OCI-LY3 (cell line): ENCODE measurements at regions not wholly inside any gene's neighbourhood (a gene's known extent, or its start where the extent isn't known, plus 50 kb on each side); places are given as distances from the start of the nearest gene placed in this dataset.

ENCODE experiments used
- CTCF ChIP-seq: fragments of 200-600, 300-600 bp; sonication (generic); IDR thresholded peaks from 2 replicates; pipeline ENCODE4 v1.5.1; 2014; ENCODE audit warnings: antibody characterized with exemption, low read length, low read depth
- EZH2phosphoT487 ChIP-seq: fragments of 200-600 bp; shearing (Covaris generic); IDR thresholded peaks from 2 replicates; pipeline ENCODE4 v1.6.1; 2018; ENCODE audit warnings: antibody characterized with exemption, mixed run types, low read depth

GRCh38 chr5:174273325-174273724, 227.8 kb downstream of the NSG2 start:
- TF ChIP-seq CTCF (no peak), EZH2phosphoT487 (no peak)
